ENCODE measurements at regions not wholly inside any gene's neighbourhood (a gene's known extent, or its start where the extent isn't known, plus 50 kb on each side); places are given as distances from the start of the nearest gene placed in this dataset.
"Not testable (repeated sequence)": the region's sequence is repeated elsewhere in the genome, so short reads cannot be mapped to it uniquely, and the experiment has no call there.

DNA sequence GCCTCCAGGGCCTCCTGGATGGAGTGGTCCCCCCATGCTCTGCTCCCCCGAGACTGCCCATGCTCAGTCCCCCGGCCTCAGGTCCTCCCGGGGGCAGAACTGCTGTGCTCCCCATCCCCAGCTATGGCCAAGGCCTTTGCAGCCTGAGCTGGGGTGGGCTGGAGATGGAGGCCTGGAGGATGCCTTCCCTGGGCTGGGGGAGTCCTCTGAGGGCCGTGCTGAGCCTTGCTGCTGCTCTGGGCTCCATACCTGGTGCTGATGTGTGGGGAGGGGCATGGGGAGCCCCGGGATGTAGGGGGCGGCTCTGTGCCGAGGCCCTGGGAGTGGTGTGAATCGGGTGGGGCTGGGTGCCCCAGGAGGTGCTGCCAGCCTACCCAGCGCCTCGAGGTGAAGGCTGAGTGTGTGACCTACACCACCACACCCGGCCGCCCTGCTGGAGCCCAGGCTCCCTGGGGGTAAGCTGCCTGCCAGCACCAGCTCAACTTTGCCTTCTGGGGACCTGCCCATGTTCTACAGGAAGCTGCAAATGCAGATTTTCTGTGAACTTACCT, 109.5 kb downstream of the UNCX start:
- DNase-seq (ENCODE audit: low spot score), result no peak

DNA sequence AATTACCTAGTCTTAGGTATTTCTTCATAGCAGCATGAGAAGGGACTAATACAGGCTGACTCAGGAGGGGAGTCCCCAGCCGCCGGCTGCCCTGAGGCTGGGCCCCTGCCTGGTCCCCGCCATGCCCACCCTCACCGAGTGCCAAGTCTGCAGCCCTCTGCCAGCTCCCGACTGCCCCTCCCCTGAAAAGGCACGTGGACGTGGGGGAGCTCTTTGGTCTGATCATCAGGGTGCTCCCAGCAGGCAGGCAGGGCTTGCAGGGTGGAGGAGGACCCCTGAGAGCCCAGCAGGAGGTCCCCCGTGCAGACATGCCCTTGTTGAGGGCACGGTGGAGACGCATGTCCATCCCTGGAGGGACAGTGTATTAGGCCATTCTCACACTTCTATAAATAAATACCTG, 110.9 kb downstream of the UNCX start:
- DNase-seq (ENCODE audit: low spot score), result no peak

DNA sequence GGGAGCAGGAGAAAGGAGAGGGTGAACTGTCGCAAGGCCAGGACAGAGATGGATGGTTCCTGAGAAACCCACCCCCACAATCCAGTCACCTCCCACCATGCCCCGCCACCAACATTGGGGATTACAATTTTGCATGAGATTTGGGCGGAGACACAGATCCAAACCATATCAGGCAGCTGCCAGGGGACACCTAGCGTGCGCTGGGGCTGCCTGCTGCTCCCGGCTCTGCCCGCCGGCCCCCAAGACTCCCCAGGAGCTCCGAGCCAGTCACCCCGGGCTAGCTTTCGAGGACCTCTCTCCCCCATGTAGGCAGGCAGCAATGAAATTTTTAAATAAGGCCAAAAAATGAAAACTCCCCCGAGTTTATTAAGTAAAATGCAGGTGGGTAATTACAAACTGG, 111.7 kb downstream of the UNCX start:
- no peak for DNase-seq (ENCODE audit: low spot score)

- DNase-seq (ENCODE audit: low spot score), result no peak
These were observed 112.5 kb downstream of the UNCX start for GRCh38 chr7:1344981-1345701.

DNA sequence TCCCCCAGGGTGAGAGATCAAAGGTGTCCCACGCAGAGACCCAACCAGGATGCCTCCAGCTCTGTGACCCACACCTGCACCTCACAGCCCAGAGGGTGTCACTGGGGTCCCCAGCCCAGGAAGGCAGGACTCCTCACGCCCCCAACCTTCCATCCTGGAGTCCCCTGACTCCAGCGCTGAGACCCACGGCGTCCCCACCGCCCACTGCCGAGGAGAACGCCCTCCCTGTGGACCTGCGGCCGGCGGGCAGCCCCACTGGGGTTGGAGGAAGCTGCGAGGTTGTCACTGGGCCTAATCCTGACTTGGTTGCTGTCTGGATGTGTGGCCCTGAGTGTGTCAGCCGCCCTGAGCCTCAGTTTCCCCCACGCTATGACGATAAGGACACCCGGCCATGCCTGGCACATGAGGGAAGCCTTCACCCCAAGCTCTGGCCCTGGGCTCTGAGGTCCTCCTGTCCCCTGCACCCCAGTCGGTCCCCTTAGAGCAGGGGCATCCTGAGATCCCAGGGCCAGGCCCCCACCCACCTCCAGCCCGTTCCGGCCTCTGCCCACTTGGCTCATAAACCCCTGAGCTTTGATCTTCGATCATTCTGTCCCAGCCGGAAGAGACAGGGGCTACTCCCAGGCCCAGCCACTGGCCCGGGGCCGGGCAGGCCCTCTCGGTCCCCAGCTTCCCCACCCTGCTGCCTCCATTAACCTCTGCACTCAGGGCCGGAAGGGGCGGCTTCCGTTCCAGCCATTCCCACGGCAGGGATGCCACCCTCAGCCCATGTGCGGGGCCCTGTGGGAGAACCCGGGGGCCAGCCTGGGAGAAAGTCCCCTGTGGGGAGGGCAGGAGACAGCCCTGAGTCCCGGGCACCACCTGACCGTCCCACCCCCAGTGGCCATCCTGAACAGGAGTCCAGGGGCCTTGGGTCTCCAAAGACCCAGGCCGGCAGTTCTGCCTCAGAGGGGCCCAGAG, 113.2 kb downstream of the MICALL2 start:
- no peak for DNase-seq (ENCODE audit: low spot score)

DNA sequence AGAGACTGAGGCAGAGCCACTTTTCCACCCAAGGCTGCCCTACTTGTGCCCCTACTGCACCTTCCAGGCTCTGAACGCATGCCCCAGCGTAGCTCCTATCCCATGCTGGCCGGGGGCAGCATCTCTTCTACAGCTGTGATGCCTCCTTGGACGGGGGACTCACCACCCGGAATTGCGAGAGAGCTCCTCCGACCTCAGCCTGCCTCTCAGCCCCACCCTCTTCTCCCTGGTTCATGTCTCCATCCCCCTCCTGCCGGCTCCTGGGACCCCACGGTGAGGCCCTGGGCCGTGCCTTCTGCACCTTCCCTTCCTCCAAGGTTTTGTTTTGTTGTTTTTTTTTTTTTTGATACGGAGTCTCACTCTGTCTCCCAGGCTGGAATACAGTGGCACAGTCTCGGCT, 112.4 kb downstream of the MICALL2 start:
- DNase-seq (ENCODE audit: low spot score), result no peak

GRCh38 chr7:1348096-1348822, 111.0 kb downstream of the MICALL2 start:
- DNase-seq (ENCODE audit: low spot score), result no peak

DNA sequence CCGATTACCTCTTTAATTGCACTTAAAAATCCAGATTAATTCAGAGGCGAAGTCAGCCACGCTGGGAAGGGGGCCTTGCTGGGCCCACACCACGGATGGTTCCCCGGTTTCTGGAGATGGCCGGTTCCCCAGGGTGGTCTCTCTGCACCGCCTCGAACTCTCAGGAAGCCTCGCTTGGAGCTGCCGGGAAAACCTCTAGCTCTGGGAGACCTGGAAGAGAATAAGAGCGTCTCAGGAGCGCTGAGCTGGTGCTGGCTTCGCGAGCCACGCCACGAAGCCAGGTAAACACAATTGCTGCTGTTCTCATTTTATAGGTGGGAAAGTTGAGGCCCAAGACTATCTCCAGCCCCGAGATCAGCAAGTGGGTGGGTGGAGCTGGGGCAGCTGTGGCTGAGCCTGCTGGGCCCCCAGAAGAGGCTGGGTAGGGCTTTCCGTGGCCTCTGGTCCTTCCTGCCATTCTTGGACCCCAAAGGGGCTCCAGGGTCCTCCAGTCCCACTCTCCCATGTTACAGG, 110.4 kb downstream of the MICALL2 start:
- DNase-seq (ENCODE audit: low spot score), result no peak

DNA sequence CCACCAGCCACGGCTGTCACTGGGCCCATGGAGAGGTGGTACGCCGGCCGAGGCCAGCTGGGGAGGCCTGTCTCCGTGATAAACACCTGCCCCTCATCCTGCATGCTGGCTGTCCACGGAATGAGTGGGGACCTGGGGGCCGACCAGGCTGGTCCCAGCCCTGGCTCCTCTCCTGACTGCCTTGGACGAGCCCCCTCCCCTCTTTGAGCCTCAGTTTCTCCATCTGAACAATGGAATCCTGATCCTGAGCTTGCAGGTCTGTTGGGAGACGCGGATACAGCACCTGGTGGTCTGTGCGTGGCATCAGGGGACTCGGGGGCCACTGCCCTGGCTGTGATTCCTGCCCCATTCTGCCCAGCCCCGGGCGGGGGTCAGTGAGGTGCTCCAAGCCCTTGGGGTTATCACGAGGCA, 109.9 kb downstream of the MICALL2 start:
- no peak for DNase-seq (ENCODE audit: low spot score)

GRCh38 chr7:1351881-1352625, 107.2 kb downstream of the MICALL2 start:
- no peak for DNase-seq (ENCODE audit: low spot score)

DNA sequence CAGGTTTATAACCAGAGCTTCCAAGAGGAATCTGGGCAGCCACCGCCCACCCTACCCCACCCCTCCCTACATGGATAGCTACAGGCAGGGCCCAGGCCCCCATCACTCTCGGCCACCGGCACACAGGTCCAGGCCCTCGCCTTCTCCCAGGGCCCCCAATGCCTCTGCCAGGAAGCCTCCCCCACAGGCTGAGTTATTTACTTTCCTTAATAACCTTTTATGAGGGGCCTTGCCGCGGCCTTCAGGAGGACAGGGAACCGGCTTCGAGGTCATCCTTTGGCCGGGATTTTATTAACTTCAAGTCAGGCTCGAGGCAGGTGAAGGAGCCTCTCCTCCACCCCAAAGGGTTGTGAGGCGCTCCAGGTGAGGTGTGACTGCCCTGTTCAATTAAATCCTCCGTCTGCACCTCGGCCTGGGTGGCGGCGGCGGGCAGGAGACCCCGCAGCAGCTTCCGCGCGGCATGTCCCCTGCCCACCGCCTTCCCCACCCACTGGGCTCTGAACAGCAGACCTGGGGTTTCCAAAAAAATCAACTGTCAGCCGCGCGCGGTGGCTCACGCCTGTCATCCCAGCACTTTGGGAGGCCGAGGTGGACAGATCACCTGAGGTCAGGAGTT, 106.5 kb downstream of the MICALL2 start:
- DNase-seq (ENCODE audit: low spot score), result no peak

- no peak for DNase-seq (ENCODE audit: low spot score)
These were observed 104.4 kb downstream of the MICALL2 start for GRCh38 chr7:1354661-1355567.

- no peak for DNase-seq (ENCODE audit: low spot score)
These were observed 103.5 kb downstream of the MICALL2 start for GRCh38 chr7:1355568-1356340.

DNA sequence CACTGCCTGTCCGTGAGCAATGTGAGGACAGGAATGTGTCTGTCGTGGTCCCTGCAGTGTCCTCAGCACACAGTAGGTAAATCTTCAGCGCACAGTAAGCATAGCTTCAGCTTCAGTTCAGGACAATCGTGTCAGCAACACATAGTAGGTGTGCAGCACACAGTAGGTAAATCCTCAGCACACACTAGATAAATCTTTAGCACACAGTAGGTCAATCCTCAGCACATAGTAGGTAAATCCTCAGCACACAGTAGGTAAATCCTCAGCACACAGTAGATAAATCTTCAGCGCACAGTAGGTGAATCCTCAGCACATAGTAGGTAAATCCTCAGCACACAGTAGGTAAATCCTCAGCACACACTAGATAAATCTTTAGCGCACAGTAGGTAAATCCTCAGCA, 102.4 kb downstream of the MICALL2 start:
- DNase-seq (ENCODE audit: low spot score), result not testable (repeated sequence)

DNA sequence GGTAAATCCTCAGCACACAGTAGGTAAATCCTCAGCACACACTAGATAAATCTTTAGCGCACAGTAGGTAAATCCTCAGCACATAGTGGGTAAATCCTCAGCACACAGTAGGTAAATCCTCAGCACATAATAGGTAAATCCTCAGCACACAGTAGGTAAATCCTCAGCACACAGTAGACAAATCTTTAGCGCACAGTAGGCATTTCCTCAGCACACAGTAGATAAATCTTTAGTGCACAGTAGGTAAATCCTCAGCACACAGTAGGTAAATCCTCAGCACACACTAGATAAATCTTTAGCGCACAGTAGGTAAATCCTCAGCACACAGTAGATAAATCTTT, 102.0 kb downstream of the MICALL2 start:
- DNase-seq (ENCODE audit: low spot score), result not testable (repeated sequence)

- no peak for DNase-seq (ENCODE audit: low spot score)
These were observed 101.5 kb downstream of the MICALL2 start for GRCh38 chr7:1357601-1358271.

GRCh38 chr7:1358376-1359050, 100.8 kb downstream of the MICALL2 start:
- no peak for DNase-seq (ENCODE audit: low spot score)

- no peak for DNase-seq (ENCODE audit: low spot score)
These were observed 100.2 kb downstream of the MICALL2 start for GRCh38 chr7:1359051-1359400.

Data from Ammon's horn (tissue), 1 donor.